ENCODE measurements at regions not wholly inside any gene's neighbourhood (a gene's known extent, or its start where the extent isn't known, plus 50 kb on each side); places are given as distances from the start of the nearest gene placed in this dataset.
A peak's percentile ranks its signal among the peaks of the same experiment; 100 is the strongest.

GRCh38 chr6:134517145-134517658, 199.3 kb upstream of the SGK1 start:
- Histone ChIP-seq H3K27ac (peak overlapping the region; percentile 10 to 69 (median 64)), H3K4me3 (no peak overlapping the region), H3K36me3 (no peaks in the 10 kb centered on the region), H3K4me1 (peaks cover 9 to 39% (median 25%) of the 10 kb centered on the region in 4 donors), H3K9me3 (no peaks in the 10 kb centered on the region), H3K27me3 (no peaks in the 10 kb centered on the region)
- DNase-seq, result peak; percentile 83 to 90
- intact Hi-C loops (cut with DNase I; ENCODE audit: low total_unique reads), result no loop called here
- no peak for TF ChIP-seq POLR2A (IDR thresholded peaks at IDR 0.05)
- TF ChIP-seq CTCF (IDR thresholded peaks at IDR 0.05), result no peak
- no peak for TF ChIP-seq EP300 (IDR thresholded peaks at IDR 0.05)
- peak; percentile 5 to 74 (median 62) for TF ChIP-seq POLR2AphosphoS5 (IDR thresholded peaks at IDR 0.05)
- WGBS, 5 donors, result 11 to 28% (median 19%) methylated on average over 8 to 9 of the region's 9 CpGs

GRCh38 chr6:134516582-134516981, 198.7 kb upstream of the SGK1 start:
- no peak for TF ChIP-seq CTCF (IDR thresholded peaks at IDR 0.05)
- TF ChIP-seq POLR2AphosphoS5 (IDR thresholded peaks at IDR 0.05), result no peak
- TF ChIP-seq POLR2A (IDR thresholded peaks at IDR 0.05), result no peak
- TF ChIP-seq EP300 (IDR thresholded peaks at IDR 0.05), result no peak
- Histone ChIP-seq H3K9me3 (no peaks in the 10 kb centered on the region), H3K27me3 (no peaks in the 10 kb centered on the region), H3K36me3 (no peaks in the 10 kb centered on the region), H3K27ac (peak overlapping the region in 4 of 5 donors; percentile 57 to 69 (median 66)), H3K4me3 (no peak overlapping the region), H3K4me1 (peaks cover 9 to 41% (median 25%) of the 10 kb centered on the region in 4 donors)
- no peak for DNase-seq
- 73 to 83% (median 80%) methylated on average over 3 of the region's 3 CpGs for WGBS, 5 donors
- intact Hi-C loops (cut with DNase I; ENCODE audit: low total_unique reads), result no loop called here

- intact Hi-C loops (cut with DNase I; ENCODE audit: low total_unique reads), result no loop called here
- no peak overlapping the region for H3K27ac ChIP-seq
- DNase-seq, result no peak
- no peaks in the 10 kb centered on the region for H3K9me3 ChIP-seq
- H3K4me1 ChIP-seq, result peaks cover 9 to 40% (median 19%) of the 10 kb centered on the region in 4 donors
- no peaks in the 10 kb centered on the region for H3K27me3 ChIP-seq
- WGBS, 5 donors, result 76 to 86% (median 77%) methylated on average over 2 of the region's 2 CpGs
- no peak for TF ChIP-seq POLR2A (IDR thresholded peaks at IDR 0.05)
- TF ChIP-seq EP300 (IDR thresholded peaks at IDR 0.05), result no peak
- TF ChIP-seq POLR2AphosphoS5 (IDR thresholded peaks at IDR 0.05), result no peak
- TF ChIP-seq CTCF (IDR thresholded peaks at IDR 0.05), result no peak
- H3K4me3 ChIP-seq, result no peak overlapping the region
- no peaks in the 10 kb centered on the region for H3K36me3 ChIP-seq
Measured at GRCh38 chr6:134515986-134516385, 198.1 kb upstream of the SGK1 start.

GRCh38 chr6:134512981-134513391, 195.1 kb upstream of the SGK1 start:
- 45 to 60% (median 58%) methylated on average over 2 of the region's 2 CpGs for WGBS, 5 donors
- Histone ChIP-seq H3K27ac (peak overlapping the region in 1 of 5 donors; percentile 17), H3K9me3 (no peaks in the 10 kb centered on the region), H3K27me3 (no peaks in the 10 kb centered on the region), H3K4me1 (peaks cover 0 to 25% (median 12%) of the 10 kb centered on the region in 4 donors), H3K4me3 (no peak overlapping the region), H3K36me3 (no peaks in the 10 kb centered on the region)
- intact Hi-C loops (cut with DNase I; ENCODE audit: low total_unique reads), result no loop called here
- no peak for DNase-seq
- TF ChIP-seq EP300 (IDR thresholded peaks at IDR 0.05), result no peak
- no peak for TF ChIP-seq POLR2A (IDR thresholded peaks at IDR 0.05)

GRCh38 chr6:134511984-134512683, 194.2 kb upstream of the SGK1 start:
- no peak for DNase-seq
- H3K27ac ChIP-seq, result no peak overlapping the region
- intact Hi-C loops (cut with DNase I; ENCODE audit: low total_unique reads), result no loop called here
- H3K4me3 ChIP-seq, result no peak overlapping the region
- peaks cover 0 to 16% (median 5%) of the 10 kb centered on the region in 4 donors for H3K4me1 ChIP-seq
- H3K9me3 ChIP-seq, result no peaks in the 10 kb centered on the region
- no peaks in the 10 kb centered on the region for H3K36me3 ChIP-seq
- TF ChIP-seq POLR2AphosphoS5 (IDR thresholded peaks at IDR 0.05), result no peak
- TF ChIP-seq POLR2A (IDR thresholded peaks at IDR 0.05), result no peak
- no peak for TF ChIP-seq CTCF (IDR thresholded peaks at IDR 0.05)
- TF ChIP-seq EP300 (IDR thresholded peaks at IDR 0.05), result no peak
- no peaks in the 10 kb centered on the region for H3K27me3 ChIP-seq
- 92 to 94% (median 94%) methylated on average over 7 of the region's 7 CpGs for WGBS, 5 donors
